B cell (primary cell): ENCODE measurements at regions not wholly inside any gene's neighbourhood (a gene's known extent, or its start where the extent isn't known, plus 50 kb on each side); places are given as distances from the start of the nearest gene placed in this dataset.

ENCODE experiments used
- ATAC-seq: fragments of 200-7000 bp; cut with Tn5 transposase; one replicate; pipeline ENCODE4 v1.10.0; 2021; ENCODE audit warnings: low read depth, mild to moderate bottlenecking, moderate number of reproducible peaks, moderate library complexity
- CTCF ChIA-PET: fragments of 350-600 bp; sonication (Branson Sonifier 250); formaldehyde crosslinking; loops from one replicate; lab custom pipeline; 2021; ENCODE audit warnings: antibody characterized with exemption, inconsistent platforms; lab: Charles Lee
- POLR2A ChIA-PET: fragments of 350-600 bp; sonication (Branson Sonifier 250); formaldehyde crosslinking; loops from one replicate; lab custom pipeline; 2021; ENCODE audit warnings: antibody characterized with exemption; lab: Charles Lee
- DNase-seq: peaks from one replicate; pipeline ENCODE4 v3.0.0; 2013
- H2AFZ ChIP-seq: 2 replicates; pipeline ENCODE4 v1.6.1; 2012; ENCODE audit warnings: mild to moderate bottlenecking, low read depth, low read length; ENCODE audit not compliant: insufficient read depth, poor library complexity, severe bottlenecking
- H3K27ac ChIP-seq, 2 donors: 1 replicate in 1 of 2; 2 replicates in 1 of 2; pipeline ENCODE4 v1.5.1; 2012 to 2013; ENCODE audit warnings: low read length in 2 of 2, mild to moderate bottlenecking in 2 of 2, moderate library complexity in 1 of 2
- H3K27me3 ChIP-seq, 4 experiments: fragments of 200-600 bp in 1 of 4; sonication (generic) in 1 of 4; replicated peaks in 1 of 4; 1 replicate in 2 of 4; 2 replicates in 2 of 4; pipeline versions ENCODE4 v1.6.1 to v1.7.0; 2013 to 2016; ENCODE audit warnings: low read length in 3 of 4, mild to moderate bottlenecking in 2 of 4, mixed read lengths in 1 of 4, moderate library complexity in 1 of 4; ENCODE audit not compliant: insufficient read depth in 4 of 4, control insufficient read depth in 3 of 4; ENCODE audit errors: control extremely low read depth in 1 of 4
- H3K36me3 ChIP-seq, 2 experiments: replicated peaks in 1 of 2; 1 replicate in 1 of 2; 2 replicates in 1 of 2; pipeline versions ENCODE4 v1.6.1 to v1.7.1; 2013; ENCODE audit warnings: low read length in 1 of 2; ENCODE audit not compliant: insufficient read depth in 2 of 2, control insufficient read depth in 1 of 2; ENCODE audit errors: control extremely low read depth in 1 of 2, extremely low read depth in 1 of 2
- H3K4me1 ChIP-seq, 2 donors: fragments of 200-600 bp in 1 of 2; sonication (generic) in 1 of 2; 1 replicate in 1 of 2; 2 replicates in 1 of 2; pipeline versions ENCODE4 v1.5.1 to v1.6.1; 2013 to 2017; ENCODE audit warnings: low read length in 2 of 2; ENCODE audit not compliant: control insufficient read depth in 2 of 2, insufficient read depth in 2 of 2
- H3K4me2 ChIP-seq: replicated peaks from 2 replicates; pipeline ENCODE3; 2012; ENCODE audit warnings: mild to moderate bottlenecking, low read depth, low read length; ENCODE audit not compliant: poor library complexity, severe bottlenecking
- H3K4me3 ChIP-seq, 5 experiments: fragments of 200-600 bp in 1 of 5; sonication (generic) in 1 of 5; 1 replicate in 3 of 5; 2 replicates in 2 of 5; pipeline versions ENCODE4 v1.5.1 to v1.7.0; 2011 to 2016; ENCODE audit warnings: low read length in 4 of 5, mild to moderate bottlenecking in 4 of 5, low read depth in 2 of 5, control low read depth in 1 of 5, moderate library complexity in 1 of 5; ENCODE audit not compliant: insufficient read depth in 1 of 5; ENCODE audit errors: control extremely low read depth in 1 of 5, extremely low read depth in 1 of 5
- H3K79me2 ChIP-seq: fragments of 200-600 bp; sonication (generic); one replicate; pipeline ENCODE4 v1.6.0; 2016; ENCODE audit warnings: low read length; ENCODE audit not compliant: control insufficient read depth, insufficient read depth
- H3K9ac ChIP-seq: fragments of 200-600 bp; sonication (generic); 2 replicates; pipeline ENCODE4 v1.6.1; 2017; ENCODE audit warnings: mild to moderate bottlenecking, low read length, moderate library complexity
- H3K9me3 ChIP-seq, 3 donors: one replicate each; pipeline versions ENCODE4 v1.6.1 to v1.7.1; 2013; ENCODE audit warnings: low read length in 2 of 3; ENCODE audit not compliant: control insufficient read depth in 2 of 3, insufficient read depth in 1 of 3; ENCODE audit errors: control extremely low read depth in 1 of 3
- H4K20me1 ChIP-seq: 2 replicates; pipeline ENCODE4 v1.6.0; 2012; ENCODE audit warnings: mild to moderate bottlenecking, low read length; ENCODE audit not compliant: insufficient read depth, control insufficient read depth, poor library complexity, severe bottlenecking
- H3K27ac Mint-ChIP-seq: one replicate; pipeline ENCODE4 v1.8.0; 2021; ENCODE audit warnings: mixed read lengths
- H3K27me3 Mint-ChIP-seq: one replicate; pipeline ENCODE4 v1.8.0; 2021; ENCODE audit warnings: mixed read lengths
- H3K4me1 Mint-ChIP-seq: one replicate; pipeline ENCODE4 v1.8.0; 2021; ENCODE audit warnings: mixed read lengths
- H3K4me3 Mint-ChIP-seq: one replicate; pipeline ENCODE4 v1.8.0; 2021; ENCODE audit warnings: mixed read lengths
- H3K9me3 Mint-ChIP-seq: one replicate; pipeline ENCODE4 v1.8.0; 2022; ENCODE audit warnings: mixed read lengths; ENCODE audit not compliant: insufficient read depth
- CTCF ChIP-seq: fragments of 200-600 bp; IDR thresholded peaks from one replicate; pipeline ENCODE4 v1.8.0; 2022; ENCODE audit warnings: antibody characterized with exemption, mild to moderate bottlenecking
- EZH2 ChIP-seq: IDR thresholded peaks from 2 replicates; pipeline ENCODE4 v1.6.1; 2012; ENCODE audit warnings: borderline replicate concordance, low read depth, mild to moderate bottlenecking, moderate library complexity, low read length; ENCODE audit not compliant: insufficient read depth, poor library complexity, severe bottlenecking
- WGBS: methylation state at CpG from one replicate; pipeline ENCODE4 v1.1.5; 2013; ENCODE audit warnings: missing lambda C conversion rate; ENCODE audit not compliant: insufficient coverage; 5-methylcytosine and 5-hydroxymethylcytosine counted together
- intact Hi-C: fragments of 100-400 bp; cut with micrococcal nuclease; formaldehyde crosslinking; loops from one replicate; pipeline ENCODE4 v1.10.0; 2022

DNA sequence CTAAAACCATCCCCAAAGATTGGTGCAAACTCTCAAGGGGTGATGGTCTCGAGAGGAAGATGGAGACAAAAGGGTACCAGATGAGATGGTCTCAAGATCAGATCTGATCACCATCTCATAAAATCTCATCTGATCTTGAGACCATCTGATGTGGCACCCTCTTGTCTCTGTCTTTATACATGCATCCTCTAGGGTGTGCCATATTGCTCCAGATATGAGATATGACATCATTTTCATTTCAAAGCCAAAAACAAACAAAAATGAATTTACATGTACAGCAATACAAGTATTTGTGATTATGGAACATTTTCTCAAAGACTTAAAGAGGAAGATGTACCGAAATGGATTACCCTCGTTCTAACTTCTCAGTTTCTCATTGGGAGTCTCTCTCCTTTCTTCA is 787.2 kb downstream of the GALC start:
- Histone ChIP-seq H3K27me3 (no peaks in the 10 kb centered on the region), H3K4me1 (no peaks in the 10 kb centered on the region), H3K27ac (no peak overlapping the region), H3K9me3 (no peaks in the 10 kb centered on the region), H3K4me2 (no peak overlapping the region), H2AFZ (no peak overlapping the region), H4K20me1 (no peaks in the 10 kb centered on the region), H3K36me3 (no peaks in the 10 kb centered on the region), H3K4me3 (no peak overlapping the region), H3K9ac (no peak overlapping the region), H3K79me2 (no peaks in the 10 kb centered on the region)
- ChIA-PET CTCF (no interaction called here), POLR2A (no interaction called here)
- Mint-ChIP-seq H3K27me3 (no peaks in the 10 kb centered on the region), H3K4me3 (no peak overlapping the region), H3K4me1 (no peaks in the 10 kb centered on the region), H3K27ac (no peak overlapping the region), H3K9me3 (peaks cover 4% of the 10 kb centered on the region)
- TF ChIP-seq EZH2 = no peak
- no peak for TF ChIP-seq CTCF
- ATAC-seq (no peak), DNase-seq (no peak)
- no CpG with 5 or more reads among the region's 3 CpGs for WGBS
- intact Hi-C loops = no loop called here

GRCh38 chr14:87203346-87203745 is 789.6 kb downstream of the GALC start:
- Mint-ChIP-seq H3K27me3 (no peaks in the 10 kb centered on the region), H3K4me1 (no peaks in the 10 kb centered on the region), H3K9me3 (peaks cover 4% of the 10 kb centered on the region), H3K27ac (no peak overlapping the region), H3K4me3 (no peak overlapping the region)
- intact Hi-C loops = no loop called here
- CTCF ChIA-PET = no interaction called here
- Histone ChIP-seq H3K79me2 (no peaks in the 10 kb centered on the region), H3K4me1 (no peaks in the 10 kb centered on the region), H4K20me1 (no peaks in the 10 kb centered on the region), H3K36me3 (no peaks in the 10 kb centered on the region), H3K9me3 (no peaks in the 10 kb centered on the region), H3K27ac (no peak overlapping the region), H2AFZ (no peak overlapping the region), H3K4me3 (no peak overlapping the region), H3K9ac (no peak overlapping the region), H3K27me3 (no peaks in the 10 kb centered on the region), H3K4me2 (no peak overlapping the region)
- WGBS = no CpG with 5 or more reads among the region's 5 CpGs
- ATAC-seq = no peak
- POLR2A ChIA-PET = no interaction called here
- DNase-seq = no peak
- TF ChIP-seq CTCF = no peak
- TF ChIP-seq EZH2 = no peak
